ENCODE measurements at regions not wholly inside any gene's neighbourhood (a gene's known extent, or its start where the extent isn't known, plus 50 kb on each side); places are given as distances from the start of the nearest gene placed in this dataset.

GRCh38 chr9:14987858-14988257 lies 77.6 kb upstream of the FREM1 start (continued):
- TF ChIP-seq THYN1 (CRISPR knock-in tag; IDR thresholded peaks at IDR 0.05; ENCODE audit: borderline replicate concordance, low read depth) (no peak), ZNF687 (CRISPR knock-in tag; IDR thresholded peaks at IDR 0.05) (no peak), ETS1 (CRISPR knock-in tag; IDR thresholded peaks at IDR 0.05) (no peak), KLF16 (CRISPR knock-in tag; IDR thresholded peaks at IDR 0.05) (no peak), ZNF282 (IDR thresholded peaks at IDR 0.05; ENCODE audit: partially characterized antibody) (no peak), MYC (CRISPR knock-in tag; IDR thresholded peaks at IDR 0.05; ENCODE audit: borderline replicate concordance) (no peak), ZMYM2 (CRISPR knock-in tag; IDR thresholded peaks at IDR 0.05) (no peak), ZSCAN20 (CRISPR knock-in tag; IDR thresholded peaks at IDR 0.05; ENCODE audit: borderline replicate concordance) (no peak)

GRCh38 chr9:14985419-14985818 lies 75.2 kb upstream of the FREM1 start:
- intact Hi-C loops (cut with micrococcal nuclease; ENCODE audit: unreplicated experiment), result no loop called here
- Histone ChIP-seq H3K36me3 (replicated peaks in 1 of 2; ENCODE audit: control insufficient read depth in 1 of 2, insufficient read depth in 2 of 2, low read length in 2 of 2) (no peaks in the 10 kb centered on the region), H4K20me1 (ENCODE audit: insufficient read depth, low read length) (no peaks in the 10 kb centered on the region), H3K9me3 (ENCODE audit: low read length) (no peaks in the 10 kb centered on the region), H3K4me2 (ENCODE audit: low read depth, low read length) (no peak overlapping the region), H3K27ac (ENCODE audit: extremely low read length, insufficient read depth, low read length) (no peak overlapping the region), H3K9ac (ENCODE audit: insufficient read depth, low read depth, low read length) (no peak overlapping the region), H3K79me2 (ENCODE audit: insufficient read depth, low read length) (no peaks in the 10 kb centered on the region), H3K27me3 (ENCODE audit: control insufficient read depth in 1 of 2, insufficient read depth in 2 of 2, low read length in 2 of 2) (0 out of 5 replicates have a peak, but pooled peaks cover 0 to under 1% of the 10 kb centered on the region in 2 experiments), H3K4me3 (replicated peaks in 1 of 3; ENCODE audit: insufficient read depth in 1 of 3, low read depth in 2 of 3, low read length in 3 of 3) (no peak overlapping the region), H2AFZ (ENCODE audit: low read length) (no peak overlapping the region), H3K4me1 (ENCODE audit: insufficient read depth, low read length) (peaks cover 7% of the 10 kb centered on the region)
- FAIRE-seq (no peak), DNase-seq (ENCODE audit: low spot score) (no peak), ATAC-seq (no peak)
- ChIA-PET POLR2A (no interaction called here), CTCF (ENCODE audit: low intra/inter-chr PET ratio, low total read pairs) (no interaction called here)
- 0% methylated on average over 1 of the region's 1 CpG for WGBS (ENCODE audit: low lambda C conversion rate)
- no TSS peak for BruUV-seq (replicated peaks)
- in situ Hi-C loops (cut with HindIII; ENCODE audit: extremely low pct_ligation_motif_present, low pct_unique_long_range_greater_than_20kb), result no loop called here
- TF ChIP-seq ZNF362 (CRISPR knock-in tag; IDR thresholded peaks at IDR 0.05; ENCODE audit: borderline replicate concordance) (no peak), AHDC1 (CRISPR knock-in tag; IDR thresholded peaks at IDR 0.05; ENCODE audit: borderline replicate concordance) (no peak), ELF3 (CRISPR knock-in tag; IDR thresholded peaks at IDR 0.05) (no peak), NR2F2 (IDR thresholded peaks at IDR 0.05; ENCODE audit: borderline replicate concordance, low read depth) (no peak)

All from HepG2 (cell line).